GM23338 (cell line): ENCODE measurements at regions not wholly inside any gene's neighbourhood (a gene's known extent, or its start where the extent isn't known, plus 50 kb on each side); places are given as distances from the start of the nearest gene placed in this dataset.

Experiments used
- ATAC-seq: fragments of 200-7000 bp; cut with Tn5 transposase; 3 replicates; pipeline ENCODE4 v1.9.1; 2020
- DNase-seq: peaks from one replicate; pipeline ENCODE4 v3.0.0-alpha.2; 2015; ENCODE audit warnings: low spot score
- H2AFZ ChIP-seq: fragments of 200-600 bp; sonication (generic); 2 replicates; pipeline ENCODE4 v1.8.0; 2016; ENCODE audit warnings: antibody characterized with exemption, mild to moderate bottlenecking, moderate library complexity
- H3F3A ChIP-seq: fragments of 200-600 bp; sonication (generic); replicated peaks from 2 replicates; pipeline ENCODE4 v1.8.0; 2017; ENCODE audit warnings: antibody characterized with exemption, mixed run types, low read depth
- H3K27ac ChIP-seq: fragments of 200-600 bp; sonication (generic); 2 replicates; pipeline ENCODE4 v1.6.1; 2016; ENCODE audit warnings: low read depth
- H3K27me3 ChIP-seq: fragments of 200-600 bp; sonication (generic); 2 replicates; pipeline ENCODE4 v1.8.0; 2016; ENCODE audit warnings: mild to moderate bottlenecking, mixed run types, moderate library complexity; ENCODE audit not compliant: insufficient read depth
- H3K36me3 ChIP-seq: fragments of 200-600 bp; sonication (generic); 2 replicates; pipeline ENCODE4 v1.8.0; 2016; ENCODE audit warnings: mild to moderate bottlenecking; ENCODE audit not compliant: insufficient read depth
- H3K4me1 ChIP-seq: fragments of 200-600 bp; sonication (generic); 2 replicates; pipeline ENCODE4 v1.8.0; 2016; ENCODE audit warnings: mild to moderate bottlenecking, moderate library complexity; ENCODE audit not compliant: insufficient read depth
- H3K4me2 ChIP-seq: fragments of 200-600 bp; sonication (generic); 2 replicates; pipeline ENCODE4 v1.7.1; 2017; ENCODE audit warnings: mixed run types
- H3K4me3 ChIP-seq: fragments of 200-600 bp; sonication (generic); 2 replicates; pipeline ENCODE4 v1.6.1; 2016; ENCODE audit warnings: mixed run types
- H3K79me2 ChIP-seq: fragments of 200-600 bp; sonication (generic); replicated peaks from 2 replicates; pipeline ENCODE4 v1.8.0; 2017; ENCODE audit warnings: mild to moderate bottlenecking; ENCODE audit not compliant: insufficient read depth
- H3K9me2 ChIP-seq: fragments of 200-600 bp; sonication (generic); 2 replicates; pipeline ENCODE4 v1.8.0; 2017; ENCODE audit not compliant: insufficient read depth
- H4K20me1 ChIP-seq: fragments of 200-600 bp; sonication (generic); replicated peaks from 2 replicates; pipeline ENCODE4 v1.8.0; 2017; ENCODE audit warnings: mild to moderate bottlenecking; ENCODE audit not compliant: insufficient read depth
- H3K27ac Mint-ChIP-seq: 2 replicates; pipeline ENCODE4 v1.8.0; 2020; ENCODE audit warnings: inconsistent platforms, mild to moderate bottlenecking, moderate library complexity, mixed read lengths
- H3K27me3 Mint-ChIP-seq: 3 replicates; pipeline ENCODE4 v1.8.0; 2022; ENCODE audit warnings: low read depth, mild to moderate bottlenecking, moderate library complexity, mixed read lengths, inconsistent platforms; ENCODE audit not compliant: insufficient read depth, poor library complexity
- H3K36me3 Mint-ChIP-seq: 3 replicates; pipeline ENCODE4 v1.8.0; 2021; ENCODE audit warnings: low read depth, mild to moderate bottlenecking, inconsistent platforms, moderate library complexity, mixed read lengths
- H3K4me1 Mint-ChIP-seq: 3 replicates; pipeline ENCODE4 v1.8.0; 2020; ENCODE audit warnings: mild to moderate bottlenecking, inconsistent platforms, mixed read lengths
- H3K4me3 Mint-ChIP-seq: 3 replicates; pipeline ENCODE4 v1.8.0; 2021; ENCODE audit warnings: moderate library complexity, mild to moderate bottlenecking, inconsistent platforms, mixed read lengths
- H3K9me3 Mint-ChIP-seq: 3 replicates; pipeline ENCODE4 v1.8.0; 2020; ENCODE audit warnings: moderate library complexity, mild to moderate bottlenecking, inconsistent platforms, mixed read lengths
- CREB1 ChIP-seq: fragments of 250-450 bp; sonication (Bioruptor Pico); IDR thresholded peaks from 2 replicates; pipeline ENCODE4 v1.5.0; 2020; ENCODE audit warnings: low read depth, mild to moderate bottlenecking, moderate library complexity
- EZH2 ChIP-seq: fragments of 200-600 bp; sonication (generic); IDR thresholded peaks from one replicate; pipeline ENCODE4 v1.8.0; 2017; ENCODE audit warnings: antibody characterized with exemption, mild to moderate bottlenecking, low read depth; ENCODE audit not compliant: unreplicated experiment
- EZH2phosphoT487 ChIP-seq: fragments of 200-600 bp; sonication (generic); IDR thresholded peaks from one replicate; pipeline ENCODE4 v1.8.1; 2018; ENCODE audit warnings: antibody characterized with exemption; ENCODE audit not compliant: unreplicated experiment
- JUNB ChIP-seq: IDR thresholded peaks from one replicate; pipeline ENCODE4 v1.6.1; 2016; ENCODE audit warnings: antibody characterized with exemption; ENCODE audit not compliant: unreplicated experiment
- NANOG ChIP-seq: IDR thresholded peaks from 2 replicates; pipeline ENCODE4 v1.6.1; 2016; ENCODE audit warnings: antibody characterized with exemption, borderline replicate concordance
- POLR2AphosphoS5 ChIP-seq: IDR thresholded peaks from 2 replicates; pipeline ENCODE4 v1.6.1; 2016; ENCODE audit warnings: antibody characterized with exemption, low read depth
- STAT1 ChIP-seq: IDR thresholded peaks from one replicate; pipeline ENCODE4 v1.6.1; 2016; ENCODE audit warnings: antibody characterized with exemption; ENCODE audit not compliant: unreplicated experiment
- ZNF114 ChIP-seq: fragments of 250-450 bp; sonication (Bioruptor Pico); IDR thresholded peaks from 2 replicates; pipeline ENCODE4 v1.5.0; 2020; ENCODE audit warnings: mild to moderate bottlenecking, moderate library complexity
- ZNF331 ChIP-seq: fragments of 250-450 bp; sonication (Bioruptor Pico); IDR thresholded peaks from 2 replicates; pipeline ENCODE4 v1.5.0; 2020; ENCODE audit warnings: low read depth, mild to moderate bottlenecking, moderate library complexity
- TF ChIP-seq, protein P1 (sequence below): IDR thresholded peaks from 2 replicates; pipeline ENCODE4 v1.6.1; 2016; ENCODE audit warnings: antibody characterized with exemption
- TF ChIP-seq, protein P2 (sequence below), 2 experiments: fragments of 200-600 bp in 1 of 2; sonication (generic) in 1 of 2; conservative IDR thresholded peaks; 2 replicates each; pipeline versions ENCODE4 v1.5.1 to v1.6.1; 2016 to 2017; ENCODE audit warnings: antibody characterized with exemption in 2 of 2, low read depth in 2 of 2, mild to moderate bottlenecking in 2 of 2, moderate library complexity in 1 of 2
- TF ChIP-seq, protein P3 (sequence below): fragments of 250-450 bp; sonication (Bioruptor Pico); IDR thresholded peaks from 2 replicates; pipeline ENCODE4 v1.5.0; 2020; ENCODE audit warnings: mild to moderate bottlenecking, moderate library complexity
- TF ChIP-seq, protein P4 (sequence below): IDR thresholded peaks from one replicate; pipeline ENCODE4 v1.6.1; 2018; ENCODE audit warnings: antibody characterized with exemption; ENCODE audit not compliant: unreplicated experiment

DNA sequence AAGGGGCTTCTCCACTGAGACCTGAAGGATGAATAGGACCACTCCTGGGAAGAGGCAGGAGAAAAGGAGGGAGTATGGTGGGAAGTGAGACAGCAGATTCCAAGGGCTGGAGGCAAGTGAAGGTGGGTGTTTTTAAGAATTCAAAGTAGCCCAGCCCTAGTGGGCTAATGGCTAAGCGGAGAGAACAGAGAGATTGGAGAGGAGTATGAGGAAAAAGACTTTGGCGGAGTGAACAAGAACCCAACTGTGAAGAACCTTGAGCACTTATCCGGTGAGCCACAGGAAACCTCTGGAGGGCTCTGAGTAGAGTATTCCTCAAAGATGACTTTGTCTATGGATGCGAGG lies 142.6 kb downstream of the COPS8 start:
- Mint-ChIP-seq H3K4me1 (no peaks in the 10 kb centered on the region), H3K9me3 (no peaks in the 10 kb centered on the region; the same call in 1 of the 3 replicates), H3K36me3 (no peaks in the 10 kb centered on the region; the same call in 1 of the 3 replicates), H3K27ac (no peak overlapping the region), H3K4me3 (no peak overlapping the region), H3K27me3 (peaks cover 9% of the 10 kb centered on the region)
- no peaks in the 10 kb centered on the region for H3F3A ChIP-seq
- peaks cover 21% of the 10 kb centered on the region; the same call in 1 of the 2 replicates for H3K9me2 ChIP-seq
- H4K20me1 ChIP-seq = no peaks in the 10 kb centered on the region
- TF ChIP-seq, protein P1, sequence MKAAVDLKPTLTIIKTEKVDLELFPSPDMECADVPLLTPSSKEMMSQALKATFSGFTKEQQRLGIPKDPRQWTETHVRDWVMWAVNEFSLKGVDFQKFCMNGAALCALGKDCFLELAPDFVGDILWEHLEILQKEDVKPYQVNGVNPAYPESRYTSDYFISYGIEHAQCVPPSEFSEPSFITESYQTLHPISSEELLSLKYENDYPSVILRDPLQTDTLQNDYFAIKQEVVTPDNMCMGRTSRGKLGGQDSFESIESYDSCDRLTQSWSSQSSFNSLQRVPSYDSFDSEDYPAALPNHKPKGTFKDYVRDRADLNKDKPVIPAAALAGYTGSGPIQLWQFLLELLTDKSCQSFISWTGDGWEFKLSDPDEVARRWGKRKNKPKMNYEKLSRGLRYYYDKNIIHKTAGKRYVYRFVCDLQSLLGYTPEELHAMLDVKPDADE = no peak
- no peak for TF ChIP-seq CREB1
- no peak for TF ChIP-seq ZNF331
- TF ChIP-seq EZH2 = no peak
- TF ChIP-seq JUNB = no peak
- no peak for TF ChIP-seq EZH2phosphoT487
- no peak for TF ChIP-seq STAT1
- TF ChIP-seq ZNF114 = no peak
- TF ChIP-seq, protein P2, sequence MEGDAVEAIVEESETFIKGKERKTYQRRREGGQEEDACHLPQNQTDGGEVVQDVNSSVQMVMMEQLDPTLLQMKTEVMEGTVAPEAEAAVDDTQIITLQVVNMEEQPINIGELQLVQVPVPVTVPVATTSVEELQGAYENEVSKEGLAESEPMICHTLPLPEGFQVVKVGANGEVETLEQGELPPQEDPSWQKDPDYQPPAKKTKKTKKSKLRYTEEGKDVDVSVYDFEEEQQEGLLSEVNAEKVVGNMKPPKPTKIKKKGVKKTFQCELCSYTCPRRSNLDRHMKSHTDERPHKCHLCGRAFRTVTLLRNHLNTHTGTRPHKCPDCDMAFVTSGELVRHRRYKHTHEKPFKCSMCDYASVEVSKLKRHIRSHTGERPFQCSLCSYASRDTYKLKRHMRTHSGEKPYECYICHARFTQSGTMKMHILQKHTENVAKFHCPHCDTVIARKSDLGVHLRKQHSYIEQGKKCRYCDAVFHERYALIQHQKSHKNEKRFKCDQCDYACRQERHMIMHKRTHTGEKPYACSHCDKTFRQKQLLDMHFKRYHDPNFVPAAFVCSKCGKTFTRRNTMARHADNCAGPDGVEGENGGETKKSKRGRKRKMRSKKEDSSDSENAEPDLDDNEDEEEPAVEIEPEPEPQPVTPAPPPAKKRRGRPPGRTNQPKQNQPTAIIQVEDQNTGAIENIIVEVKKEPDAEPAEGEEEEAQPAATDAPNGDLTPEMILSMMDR (conservative IDR thresholded peaks at IDR 0.05; ENCODE audit: low read depth in 2 of 2) = no peak
- no peak for TF ChIP-seq NANOG
- TF ChIP-seq, protein P3, sequence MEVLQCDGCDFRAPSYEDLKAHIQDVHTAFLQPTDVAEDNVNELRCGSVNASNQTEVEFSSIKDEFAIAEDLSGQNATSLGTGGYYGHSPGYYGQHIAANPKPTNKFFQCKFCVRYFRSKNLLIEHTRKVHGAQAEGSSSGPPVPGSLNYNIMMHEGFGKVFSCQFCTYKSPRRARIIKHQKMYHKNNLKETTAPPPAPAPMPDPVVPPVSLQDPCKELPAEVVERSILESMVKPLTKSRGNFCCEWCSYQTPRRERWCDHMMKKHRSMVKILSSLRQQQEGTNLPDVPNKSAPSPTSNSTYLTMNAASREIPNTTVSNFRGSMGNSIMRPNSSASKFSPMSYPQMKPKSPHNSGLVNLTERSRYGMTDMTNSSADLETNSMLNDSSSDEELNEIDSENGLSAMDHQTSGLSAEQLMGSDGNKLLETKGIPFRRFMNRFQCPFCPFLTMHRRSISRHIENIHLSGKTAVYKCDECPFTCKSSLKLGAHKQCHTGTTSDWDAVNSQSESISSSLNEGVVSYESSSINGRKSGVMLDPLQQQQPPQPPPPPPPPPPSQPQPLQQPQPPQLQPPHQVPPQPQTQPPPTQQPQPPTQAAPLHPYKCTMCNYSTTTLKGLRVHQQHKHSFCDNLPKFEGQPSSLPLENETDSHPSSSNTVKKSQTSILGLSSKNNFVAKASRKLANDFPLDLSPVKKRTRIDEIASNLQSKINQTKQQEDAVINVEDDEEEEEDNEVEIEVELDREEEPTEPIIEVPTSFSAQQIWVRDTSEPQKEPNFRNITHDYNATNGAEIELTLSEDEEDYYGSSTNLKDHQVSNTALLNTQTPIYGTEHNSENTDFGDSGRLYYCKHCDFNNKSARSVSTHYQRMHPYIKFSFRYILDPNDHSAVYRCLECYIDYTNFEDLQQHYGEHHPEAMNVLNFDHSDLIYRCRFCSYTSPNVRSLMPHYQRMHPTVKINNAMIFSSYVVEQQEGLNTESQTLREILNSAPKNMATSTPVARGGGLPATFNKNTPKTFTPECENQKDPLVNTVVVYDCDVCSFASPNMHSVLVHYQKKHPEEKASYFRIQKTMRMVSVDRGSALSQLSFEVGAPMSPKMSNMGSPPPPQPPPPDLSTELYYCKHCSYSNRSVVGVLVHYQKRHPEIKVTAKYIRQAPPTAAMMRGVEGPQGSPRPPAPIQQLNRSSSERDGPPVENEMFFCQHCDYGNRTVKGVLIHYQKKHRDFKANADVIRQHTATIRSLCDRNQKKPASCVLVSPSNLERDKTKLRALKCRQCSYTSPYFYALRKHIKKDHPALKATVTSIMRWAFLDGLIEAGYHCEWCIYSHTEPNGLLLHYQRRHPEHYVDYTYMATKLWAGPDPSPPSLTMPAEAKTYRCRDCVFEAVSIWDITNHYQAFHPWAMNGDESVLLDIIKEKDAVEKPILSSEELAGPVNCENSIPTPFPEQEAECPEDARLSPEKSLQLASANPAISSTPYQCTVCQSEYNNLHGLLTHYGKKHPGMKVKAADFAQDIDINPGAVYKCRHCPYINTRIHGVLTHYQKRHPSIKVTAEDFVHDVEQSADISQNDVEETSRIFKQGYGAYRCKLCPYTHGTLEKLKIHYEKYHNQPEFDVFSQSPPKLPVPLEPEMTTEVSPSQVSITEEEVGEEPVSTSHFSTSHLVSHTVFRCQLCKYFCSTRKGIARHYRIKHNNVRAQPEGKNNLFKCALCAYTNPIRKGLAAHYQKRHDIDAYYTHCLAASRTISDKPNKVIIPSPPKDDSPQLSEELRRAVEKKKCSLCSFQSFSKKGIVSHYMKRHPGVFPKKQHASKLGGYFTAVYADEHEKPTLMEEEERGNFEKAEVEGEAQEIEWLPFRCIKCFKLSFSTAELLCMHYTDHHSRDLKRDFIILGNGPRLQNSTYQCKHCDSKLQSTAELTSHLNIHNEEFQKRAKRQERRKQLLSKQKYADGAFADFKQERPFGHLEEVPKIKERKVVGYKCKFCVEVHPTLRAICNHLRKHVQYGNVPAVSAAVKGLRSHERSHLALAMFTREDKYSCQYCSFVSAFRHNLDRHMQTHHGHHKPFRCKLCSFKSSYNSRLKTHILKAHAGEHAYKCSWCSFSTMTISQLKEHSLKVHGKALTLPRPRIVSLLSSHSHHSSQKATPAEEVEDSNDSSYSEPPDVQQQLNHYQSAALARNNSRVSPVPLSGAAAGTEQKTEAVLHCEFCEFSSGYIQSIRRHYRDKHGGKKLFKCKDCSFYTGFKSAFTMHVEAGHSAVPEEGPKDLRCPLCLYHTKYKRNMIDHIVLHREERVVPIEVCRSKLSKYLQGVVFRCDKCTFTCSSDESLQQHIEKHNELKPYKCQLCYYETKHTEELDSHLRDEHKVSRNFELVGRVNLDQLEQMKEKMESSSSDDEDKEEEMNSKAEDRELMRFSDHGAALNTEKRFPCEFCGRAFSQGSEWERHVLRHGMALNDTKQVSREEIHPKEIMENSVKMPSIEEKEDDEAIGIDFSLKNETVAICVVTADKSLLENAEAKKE = no peak
- no peak for TF ChIP-seq POLR2AphosphoS5
- TF ChIP-seq, protein P4, sequence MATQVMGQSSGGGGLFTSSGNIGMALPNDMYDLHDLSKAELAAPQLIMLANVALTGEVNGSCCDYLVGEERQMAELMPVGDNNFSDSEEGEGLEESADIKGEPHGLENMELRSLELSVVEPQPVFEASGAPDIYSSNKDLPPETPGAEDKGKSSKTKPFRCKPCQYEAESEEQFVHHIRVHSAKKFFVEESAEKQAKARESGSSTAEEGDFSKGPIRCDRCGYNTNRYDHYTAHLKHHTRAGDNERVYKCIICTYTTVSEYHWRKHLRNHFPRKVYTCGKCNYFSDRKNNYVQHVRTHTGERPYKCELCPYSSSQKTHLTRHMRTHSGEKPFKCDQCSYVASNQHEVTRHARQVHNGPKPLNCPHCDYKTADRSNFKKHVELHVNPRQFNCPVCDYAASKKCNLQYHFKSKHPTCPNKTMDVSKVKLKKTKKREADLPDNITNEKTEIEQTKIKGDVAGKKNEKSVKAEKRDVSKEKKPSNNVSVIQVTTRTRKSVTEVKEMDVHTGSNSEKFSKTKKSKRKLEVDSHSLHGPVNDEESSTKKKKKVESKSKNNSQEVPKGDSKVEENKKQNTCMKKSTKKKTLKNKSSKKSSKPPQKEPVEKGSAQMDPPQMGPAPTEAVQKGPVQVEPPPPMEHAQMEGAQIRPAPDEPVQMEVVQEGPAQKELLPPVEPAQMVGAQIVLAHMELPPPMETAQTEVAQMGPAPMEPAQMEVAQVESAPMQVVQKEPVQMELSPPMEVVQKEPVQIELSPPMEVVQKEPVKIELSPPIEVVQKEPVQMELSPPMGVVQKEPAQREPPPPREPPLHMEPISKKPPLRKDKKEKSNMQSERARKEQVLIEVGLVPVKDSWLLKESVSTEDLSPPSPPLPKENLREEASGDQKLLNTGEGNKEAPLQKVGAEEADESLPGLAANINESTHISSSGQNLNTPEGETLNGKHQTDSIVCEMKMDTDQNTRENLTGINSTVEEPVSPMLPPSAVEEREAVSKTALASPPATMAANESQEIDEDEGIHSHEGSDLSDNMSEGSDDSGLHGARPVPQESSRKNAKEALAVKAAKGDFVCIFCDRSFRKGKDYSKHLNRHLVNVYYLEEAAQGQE = no peak
- no peak overlapping the region for H3K27ac ChIP-seq
- H3K4me3 ChIP-seq = no peak overlapping the region
- DNase-seq (no peak), ATAC-seq (no peak)
- no peaks in the 10 kb centered on the region for H3K4me1 ChIP-seq
- no peaks in the 10 kb centered on the region for H3K79me2 ChIP-seq
- no peaks in the 10 kb centered on the region for H3K27me3 ChIP-seq
- H3K36me3 ChIP-seq = no peaks in the 10 kb centered on the region
- no peak overlapping the region for H2AFZ ChIP-seq
- no peak overlapping the region for H3K4me2 ChIP-seq
